SK-N-SH treated with all-trans-retinoic acid at 6 μM for 48 hours (cell line): ENCODE measurements at regions not wholly inside any gene's neighbourhood (a gene's known extent, or its start where the extent isn't known, plus 50 kb on each side); places are given as distances from the start of the nearest gene placed in this dataset.

Source experiments
- ARNTL ChIP-seq: fragments of 450-650 bp; formaldehyde crosslinking; IDR thresholded peaks from 2 replicates; pipeline ENCODE4 v1.5.0; 2020; ENCODE audit warnings: low read depth, mild to moderate bottlenecking, moderate library complexity, borderline replicate concordance
- PATZ1 ChIP-seq: fragments of 250-450 bp; sonication (Bioruptor Pico); IDR thresholded peaks from 2 replicates; pipeline ENCODE4 v1.8.0; 2020; ENCODE audit warnings: mild to moderate bottlenecking, moderate library complexity, borderline replicate concordance
- POU6F1 ChIP-seq: fragments of 250-450 bp; sonication (Bioruptor Pico); IDR thresholded peaks from 2 replicates; pipeline ENCODE4 v1.8.0; 2021; ENCODE audit warnings: low read depth, mild to moderate bottlenecking, moderate library complexity, borderline replicate concordance
- PPARA ChIP-seq: fragments of 250-450 bp; sonication (Bioruptor Pico); IDR thresholded peaks from 2 replicates; pipeline ENCODE4 v1.5.0; 2020; ENCODE audit warnings: mild to moderate bottlenecking, borderline replicate concordance
- TCF4 ChIP-seq: fragments of 250-450 bp; sonication (Bioruptor Pico); IDR thresholded peaks from 2 replicates; pipeline ENCODE4 v1.8.0; 2021; ENCODE audit warnings: mild to moderate bottlenecking, moderate library complexity, borderline replicate concordance
- TSHZ2 ChIP-seq: fragments of 250-450 bp; sonication (Bioruptor Pico); IDR thresholded peaks from 2 replicates; pipeline ENCODE4 v1.5.0; 2020; ENCODE audit warnings: mild to moderate bottlenecking, moderate library complexity

GRCh38 chr4:74875451-74875850 lies 57.5 kb upstream of the PARM1 start:
- no peak for TF ChIP-seq ARNTL
- TF ChIP-seq PPARA = no peak
- no peak for TF ChIP-seq POU6F1 (CRISPR knock-in tag)
- TF ChIP-seq PATZ1 (CRISPR knock-in tag) = no peak
- TF ChIP-seq TSHZ2 (CRISPR knock-in tag) = no peak
- no peak for TF ChIP-seq TCF4 (CRISPR knock-in tag)
